Iris pigment epithelial cell (primary cell): ENCODE measurements at regions not wholly inside any gene's neighbourhood (a gene's known extent, or its start where the extent isn't known, plus 50 kb on each side); places are given as distances from the start of the nearest gene placed in this dataset.
A peak's percentile ranks its signal among the peaks of the same experiment; 100 is the strongest.
"Not testable (repeated sequence)": the region's sequence is repeated elsewhere in the genome, so short reads cannot be mapped to it uniquely, and the experiment has no call there.

ENCODE experiments used
- DNase-seq: peaks from one replicate; pipeline ENCODE4 v3.0.0-alpha.2; 2011; ENCODE audit warnings: low read depth

- DNase-seq = no peak
These were observed 132.5 kb downstream of the NOC3L start for GRCh38 chr10:94230134-94230785.

GRCh38 chr10:94232711-94233383 lies 129.9 kb downstream of the NOC3L start:
- no peak for DNase-seq

GRCh38 chr10:94235461-94235860 lies 127.3 kb downstream of the NOC3L start:
- no peak for DNase-seq

- DNase-seq = no peak
These were observed 124.6 kb downstream of the NOC3L start for GRCh38 chr10:94238006-94238617.

- DNase-seq = no peak
These were observed 123.0 kb downstream of the NOC3L start for GRCh38 chr10:94239696-94240095.

GRCh38 chr10:94240491-94240890 lies 122.2 kb downstream of the NOC3L start:
- DNase-seq = no peak

- peak; percentile 8 for DNase-seq
These were observed 121.8 kb downstream of the NOC3L start for GRCh38 chr10:94240901-94241300.

GRCh38 chr10:94251098-94251497 lies 111.6 kb downstream of the NOC3L start:
- DNase-seq = no peak

- DNase-seq = no peak
These were observed 111.2 kb downstream of the NOC3L start for GRCh38 chr10:94251568-94251967.

GRCh38 chr10:94257407-94257806 lies 105.3 kb downstream of the NOC3L start:
- not testable (repeated sequence) for DNase-seq

GRCh38 chr10:94260455-94260854 lies 102.3 kb downstream of the NOC3L start:
- DNase-seq = no peak

GRCh38 chr10:94264085-94264484 lies 98.7 kb downstream of the NOC3L start:
- DNase-seq = no peak

GRCh38 chr10:94266091-94266490 lies 96.6 kb downstream of the NOC3L start:
- DNase-seq = no peak

GRCh38 chr10:94268652-94269051 lies 94.1 kb downstream of the NOC3L start:
- DNase-seq = no peak

- DNase-seq = no peak
These were observed 88.5 kb downstream of the NOC3L start for GRCh38 chr10:94274142-94274787.

GRCh38 chr10:94276140-94276539 lies 86.6 kb downstream of the NOC3L start:
- DNase-seq = no peak

GRCh38 chr10:94277450-94277849 lies 85.3 kb downstream of the NOC3L start:
- no peak for DNase-seq

GRCh38 chr10:94279835-94280709 lies 82.7 kb downstream of the NOC3L start:
- peak; percentile 73 for DNase-seq

- DNase-seq = no peak
These were observed 81.1 kb downstream of the NOC3L start for GRCh38 chr10:94281654-94282053.

- DNase-seq = peak; percentile 34
These were observed 80.4 kb downstream of the NOC3L start for GRCh38 chr10:94282369-94282768.
